Activated CD4-positive, alpha-beta T cell treated with anti-CD3 and anti-CD28 coated beads, Interleukin-2, amount 10 ng/mL, durations not matched to agents 24 days and 14 days (primary cell): ENCODE measurements at regions not wholly inside any gene's neighbourhood (a gene's known extent, or its start where the extent isn't known, plus 50 kb on each side); places are given as distances from the start of the nearest gene placed in this dataset.

Experiments used
- DNase-seq: peaks from one replicate; pipeline ENCODE4 v3.0.0; 2022
- H3K27ac Mint-ChIP-seq: one replicate; pipeline ENCODE4 v1.8.0; 2022; ENCODE audit warnings: mild to moderate bottlenecking, mixed read lengths
- H3K27me3 Mint-ChIP-seq: one replicate; pipeline ENCODE4 v1.8.0; 2022; ENCODE audit warnings: mixed read lengths
- H3K36me3 Mint-ChIP-seq: one replicate; pipeline ENCODE4 v1.8.0; 2022; ENCODE audit warnings: low read depth, mild to moderate bottlenecking, mixed read lengths
- H3K4me1 Mint-ChIP-seq: one replicate; pipeline ENCODE4 v1.8.0; 2021; ENCODE audit warnings: mixed read lengths
- H3K4me3 Mint-ChIP-seq: one replicate; pipeline ENCODE4 v1.8.0; 2022; ENCODE audit warnings: mild to moderate bottlenecking, moderate library complexity, mixed read lengths
- H3K9me3 Mint-ChIP-seq: one replicate; pipeline ENCODE4 v1.8.0; 2021; ENCODE audit warnings: mixed read lengths
- intact Hi-C: fragments of 100-400 bp; cut with micrococcal nuclease; formaldehyde crosslinking; loops from one replicate; pipeline ENCODE4 v1.15.1; 2023

DNA sequence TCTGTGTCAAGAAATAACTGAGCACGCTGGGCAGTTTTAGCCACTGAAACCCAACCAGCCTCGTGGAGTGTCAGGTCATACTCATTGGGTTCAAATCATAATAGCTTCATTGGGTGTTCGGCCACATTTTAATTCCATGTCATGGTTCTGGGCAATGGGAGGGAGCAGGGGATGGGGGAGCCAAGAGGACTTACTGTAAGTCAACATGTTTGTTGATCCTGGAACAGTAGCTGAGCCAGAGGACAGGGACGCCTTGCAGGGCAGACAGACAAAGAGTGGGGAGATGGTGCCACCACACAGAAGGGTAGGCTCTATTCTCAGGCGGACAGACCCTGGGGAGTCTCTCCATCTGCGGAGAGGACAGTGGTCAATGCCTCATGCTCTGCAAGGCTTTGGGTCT is 161.1 kb downstream of the ZBTB18 start:
- H3K36me3 Mint-ChIP-seq = no peaks in the 10 kb centered on the region
- no peak overlapping the region for H3K27ac Mint-ChIP-seq
- intact Hi-C loops = no loop called here
- no peak for DNase-seq
- no peak overlapping the region for H3K4me3 Mint-ChIP-seq
- no peaks in the 10 kb centered on the region for H3K4me1 Mint-ChIP-seq
- H3K9me3 Mint-ChIP-seq = no peaks in the 10 kb centered on the region
- H3K27me3 Mint-ChIP-seq = no peaks in the 10 kb centered on the region

DNA sequence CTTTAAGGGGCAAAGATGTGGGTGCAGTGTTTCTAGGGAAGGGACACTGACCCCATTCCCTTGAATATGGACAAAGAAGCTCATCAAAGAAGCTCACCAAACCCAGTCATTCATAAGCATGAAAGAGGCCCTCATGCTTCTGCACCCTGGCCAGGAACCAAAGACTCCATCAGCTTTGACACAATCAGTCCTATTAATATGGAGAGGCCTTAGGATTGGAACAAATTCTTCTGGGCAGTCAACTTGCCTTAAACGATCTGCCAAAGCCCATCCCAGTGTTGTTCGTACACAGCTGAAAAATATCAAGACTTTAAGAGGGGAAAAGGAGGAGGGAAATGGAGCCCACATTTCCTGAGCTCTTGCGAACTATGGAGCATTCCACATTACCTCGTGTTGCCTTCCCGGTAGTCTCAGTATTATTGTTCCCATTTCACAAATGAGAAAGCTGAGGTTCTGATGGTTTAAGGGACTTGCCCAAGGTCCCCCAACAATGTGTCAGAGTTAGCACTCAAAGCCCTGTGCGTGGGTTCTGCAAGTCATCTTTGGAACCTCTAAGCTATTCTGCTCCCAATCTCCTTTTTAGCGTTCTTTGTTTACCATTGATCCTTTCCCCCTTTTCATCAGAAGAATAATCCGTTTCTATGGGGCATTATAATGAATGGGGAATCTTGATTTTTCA is 161.9 kb downstream of the ZBTB18 start:
- Mint-ChIP-seq H3K27me3 (no peaks in the 10 kb centered on the region), H3K4me1 (no peaks in the 10 kb centered on the region), H3K4me3 (no peak overlapping the region), H3K9me3 (no peaks in the 10 kb centered on the region), H3K36me3 (no peaks in the 10 kb centered on the region), H3K27ac (no peak overlapping the region)
- intact Hi-C loops = no loop called here
- no peak for DNase-seq

DNA sequence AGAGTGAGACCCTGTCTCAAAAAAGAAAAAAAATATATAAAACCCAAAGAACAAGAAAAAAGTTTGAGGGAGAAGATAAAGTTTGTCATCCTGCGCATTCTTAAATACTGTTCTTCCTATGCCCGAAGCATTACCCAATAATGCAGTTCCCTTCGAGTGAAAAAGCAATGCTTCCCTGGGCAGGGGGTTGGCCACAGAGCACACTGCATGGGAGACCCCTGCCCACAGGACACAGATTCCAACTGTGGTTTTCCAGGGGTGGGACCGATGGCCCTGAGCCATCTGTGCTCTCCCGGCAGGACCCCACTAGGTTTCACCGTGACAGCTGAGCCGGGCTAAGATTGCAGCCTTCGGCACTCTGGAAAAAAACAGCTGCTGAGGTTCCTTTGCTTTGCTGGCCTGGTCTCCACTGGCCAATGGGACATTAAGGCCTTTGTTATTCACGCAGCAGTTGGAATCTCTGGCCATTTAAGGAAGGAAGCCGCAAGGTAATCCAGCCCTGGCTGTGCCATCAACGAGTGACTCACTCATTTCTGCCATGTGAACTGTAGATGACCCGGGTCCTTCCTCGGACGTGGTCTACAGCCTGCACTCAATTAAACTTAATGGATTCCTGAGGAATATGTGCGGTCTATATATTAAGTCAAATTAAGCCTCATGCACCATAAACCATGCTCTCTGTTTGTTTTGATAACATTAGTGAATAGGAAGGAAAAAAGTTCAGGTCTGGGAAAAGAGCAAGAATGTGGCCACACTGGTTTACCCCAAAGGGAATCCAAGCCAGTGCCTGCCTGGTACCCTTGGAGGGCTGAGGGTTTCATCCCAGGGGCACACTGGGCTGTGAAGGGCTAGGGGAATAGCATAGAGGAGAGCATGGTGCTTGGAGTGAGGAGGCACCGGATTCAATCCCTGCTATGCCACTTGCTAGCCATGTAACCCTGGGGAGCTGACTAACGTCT is 163.2 kb downstream of the ZBTB18 start:
- Mint-ChIP-seq H3K27ac (no peak overlapping the region), H3K9me3 (no peaks in the 10 kb centered on the region), H3K27me3 (peaks cover under 1% of the 10 kb centered on the region), H3K4me3 (no peak overlapping the region), H3K4me1 (no peaks in the 10 kb centered on the region), H3K36me3 (no peaks in the 10 kb centered on the region)
- intact Hi-C loops = no loop called here
- no peak for DNase-seq

DNA sequence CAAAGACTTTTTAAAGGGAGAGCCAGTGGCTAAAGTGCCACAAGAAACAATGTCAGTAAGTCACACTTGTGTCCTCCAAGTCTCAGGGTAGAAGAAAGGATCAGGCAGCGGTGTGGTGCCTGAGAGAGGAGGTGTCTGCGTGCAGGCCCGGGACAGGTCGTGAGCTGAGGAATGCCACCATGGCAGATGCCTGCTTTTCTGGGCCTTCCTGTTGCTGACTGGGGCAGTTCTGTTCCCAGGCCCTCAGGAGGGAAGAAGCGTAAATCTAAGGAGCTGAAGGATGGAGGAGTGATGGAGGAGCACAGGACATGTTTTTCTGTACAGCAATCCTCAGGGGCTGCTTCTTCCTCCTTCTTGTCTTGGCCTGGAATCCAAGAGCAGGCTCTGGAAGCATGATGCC is 165.8 kb downstream of the ZBTB18 start:
- intact Hi-C loops = no loop called here
- H3K9me3 Mint-ChIP-seq = no peaks in the 10 kb centered on the region
- no peaks in the 10 kb centered on the region for H3K36me3 Mint-ChIP-seq
- H3K27me3 Mint-ChIP-seq = peaks cover 2% of the 10 kb centered on the region
- no peak overlapping the region for H3K27ac Mint-ChIP-seq
- no peaks in the 10 kb centered on the region for H3K4me1 Mint-ChIP-seq
- DNase-seq = no peak
- no peak overlapping the region for H3K4me3 Mint-ChIP-seq

DNA sequence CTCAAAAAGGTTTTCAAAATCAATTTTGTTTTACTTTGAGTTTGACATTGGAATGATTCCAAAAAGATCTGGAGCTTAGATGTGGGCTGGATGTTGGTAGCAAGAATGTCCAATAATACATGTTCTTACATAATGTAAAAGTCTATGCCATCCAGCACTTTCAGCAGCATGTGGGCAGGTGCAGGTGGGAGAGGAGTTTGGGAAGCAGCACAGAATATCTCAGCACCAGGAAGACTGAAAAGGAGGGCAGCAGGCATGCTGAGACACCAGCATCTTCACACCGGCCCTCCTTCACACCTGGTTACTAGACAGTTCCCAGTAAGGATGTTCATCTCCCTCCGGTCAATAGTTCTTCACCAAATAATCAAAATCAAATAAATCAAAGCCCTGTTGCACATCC is 166.6 kb downstream of the ZBTB18 start:
- H3K27me3 Mint-ChIP-seq = peaks cover 2% of the 10 kb centered on the region
- no peaks in the 10 kb centered on the region for H3K9me3 Mint-ChIP-seq
- no peaks in the 10 kb centered on the region for H3K4me1 Mint-ChIP-seq
- intact Hi-C loops = no loop called here
- no peak for DNase-seq
- no peaks in the 10 kb centered on the region for H3K36me3 Mint-ChIP-seq
- no peak overlapping the region for H3K4me3 Mint-ChIP-seq
- H3K27ac Mint-ChIP-seq = no peak overlapping the region

DNA sequence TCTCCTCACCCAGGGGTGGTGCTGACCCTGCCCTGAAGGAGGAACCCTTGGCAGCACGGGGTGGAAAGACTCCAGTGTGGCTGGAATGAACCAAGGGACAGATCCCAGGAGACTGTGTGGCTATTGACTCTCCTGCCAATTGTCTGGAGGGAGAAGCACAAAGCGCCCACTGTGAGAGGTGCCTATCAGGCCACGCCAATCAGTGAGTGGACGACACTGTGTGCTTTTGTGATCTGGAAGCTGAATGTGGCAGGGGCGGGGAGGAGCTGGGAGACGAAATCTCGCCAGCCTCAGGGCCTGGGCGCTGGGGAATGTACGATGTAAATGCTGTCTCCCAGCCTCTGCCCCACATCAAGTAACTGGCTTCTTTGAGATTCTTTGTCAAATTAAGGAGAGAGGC is 167.1 kb downstream of the ZBTB18 start:
- intact Hi-C loops = no loop called here
- no peak overlapping the region for H3K27ac Mint-ChIP-seq
- no peaks in the 10 kb centered on the region for H3K4me1 Mint-ChIP-seq
- H3K9me3 Mint-ChIP-seq = no peaks in the 10 kb centered on the region
- no peak for DNase-seq
- H3K36me3 Mint-ChIP-seq = no peaks in the 10 kb centered on the region
- peaks cover 2% of the 10 kb centered on the region for H3K27me3 Mint-ChIP-seq
- no peak overlapping the region for H3K4me3 Mint-ChIP-seq

DNA sequence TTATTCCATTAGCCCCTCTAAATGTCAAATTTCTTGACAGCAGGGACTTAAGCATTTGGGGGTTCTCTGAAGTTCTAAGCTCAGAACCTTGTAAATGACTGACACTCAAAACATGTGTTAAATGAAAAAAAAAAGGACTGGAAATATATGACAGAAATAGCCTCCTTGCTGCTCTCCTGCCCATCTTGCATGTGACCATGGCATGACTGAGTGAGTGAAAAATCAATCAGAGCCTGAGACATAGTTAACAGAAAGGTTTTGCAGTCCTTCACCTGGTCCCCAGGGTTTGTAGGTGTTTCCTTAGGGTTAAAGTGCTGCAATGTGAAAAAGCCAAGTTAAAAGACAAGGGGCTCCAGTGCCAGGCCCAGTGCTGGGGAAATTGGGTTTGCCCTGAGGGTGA is 168.1 kb downstream of the ZBTB18 start:
- Mint-ChIP-seq H3K4me3 (no peak overlapping the region), H3K27ac (no peak overlapping the region), H3K4me1 (no peaks in the 10 kb centered on the region), H3K36me3 (no peaks in the 10 kb centered on the region), H3K9me3 (no peaks in the 10 kb centered on the region), H3K27me3 (peaks cover 2% of the 10 kb centered on the region)
- DNase-seq = no peak
- intact Hi-C loops = no loop called here

DNA sequence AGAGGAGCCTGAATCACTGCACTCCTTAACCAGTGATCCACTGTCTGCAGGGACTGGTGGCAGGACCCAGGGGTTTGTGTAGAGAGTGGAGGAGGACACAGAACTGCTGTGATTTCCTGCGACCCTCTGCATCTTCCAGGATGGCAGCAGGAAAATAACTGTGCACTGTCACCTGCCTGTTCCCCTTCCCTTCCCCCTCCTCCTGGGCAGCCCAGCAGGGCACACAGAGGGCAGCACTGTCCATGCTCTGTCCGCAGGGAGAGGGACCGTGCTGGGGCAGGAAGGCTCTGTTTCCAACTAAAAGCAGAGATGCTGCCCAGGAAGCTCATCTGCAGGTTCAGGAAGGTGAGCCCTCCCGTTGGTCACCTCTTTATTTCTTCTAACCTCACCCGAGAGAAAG is 168.7 kb downstream of the ZBTB18 start:
- Mint-ChIP-seq H3K27me3 (peaks cover 2% of the 10 kb centered on the region), H3K36me3 (no peaks in the 10 kb centered on the region), H3K4me3 (no peak overlapping the region), H3K4me1 (no peaks in the 10 kb centered on the region), H3K9me3 (no peaks in the 10 kb centered on the region), H3K27ac (no peak overlapping the region)
- no peak for DNase-seq
- intact Hi-C loops = no loop called here

DNA sequence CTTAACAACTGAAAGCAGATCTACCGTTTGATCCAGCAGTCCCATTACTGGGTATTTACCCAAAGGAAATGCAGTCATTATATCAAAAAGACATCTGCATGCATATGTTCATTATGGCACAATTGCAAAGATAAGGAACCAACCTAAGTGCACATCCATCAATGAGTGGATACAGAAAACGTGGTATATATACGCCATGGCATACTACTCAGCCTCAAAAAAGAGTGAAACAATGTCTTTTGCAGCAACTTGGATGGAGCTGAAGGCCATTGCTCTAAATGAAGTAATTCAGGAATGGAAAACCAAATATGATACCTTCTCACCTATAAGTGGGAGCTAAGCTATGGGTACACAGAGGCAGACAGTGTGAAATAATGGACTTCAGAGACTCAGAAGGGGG is 169.3 kb downstream of the ZBTB18 start:
- Mint-ChIP-seq H3K27ac (no peak overlapping the region), H3K9me3 (no peaks in the 10 kb centered on the region), H3K4me1 (no peaks in the 10 kb centered on the region), H3K27me3 (peaks cover 2% of the 10 kb centered on the region), H3K36me3 (no peaks in the 10 kb centered on the region), H3K4me3 (no peak overlapping the region)
- DNase-seq = no peak
- intact Hi-C loops = no loop called here

DNA sequence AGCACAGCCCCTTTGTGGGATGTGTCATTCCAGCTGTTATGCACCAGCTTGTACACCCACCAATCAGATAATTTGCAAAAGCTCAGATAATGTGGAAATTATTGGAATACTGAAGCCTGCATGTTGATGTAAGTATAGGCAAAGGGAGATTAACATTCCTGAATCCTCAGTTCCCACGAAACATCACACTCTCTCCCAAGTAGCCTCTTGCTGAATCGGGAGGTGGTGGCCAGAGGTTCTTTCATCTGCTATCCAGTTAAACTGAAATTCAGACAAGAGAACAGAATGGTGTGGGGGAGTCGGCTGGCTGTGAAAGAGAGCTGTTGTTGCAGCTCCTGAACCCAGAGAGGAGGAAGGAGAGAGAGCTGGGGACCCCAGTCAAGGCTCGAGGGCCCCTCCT is 170.9 kb downstream of the ZBTB18 start:
- no peak overlapping the region for H3K27ac Mint-ChIP-seq
- H3K4me1 Mint-ChIP-seq = no peaks in the 10 kb centered on the region
- no peaks in the 10 kb centered on the region for H3K9me3 Mint-ChIP-seq
- intact Hi-C loops = no loop called here
- H3K27me3 Mint-ChIP-seq = peaks cover 2% of the 10 kb centered on the region
- DNase-seq = no peak
- no peak overlapping the region for H3K4me3 Mint-ChIP-seq
- H3K36me3 Mint-ChIP-seq = no peaks in the 10 kb centered on the region

DNA sequence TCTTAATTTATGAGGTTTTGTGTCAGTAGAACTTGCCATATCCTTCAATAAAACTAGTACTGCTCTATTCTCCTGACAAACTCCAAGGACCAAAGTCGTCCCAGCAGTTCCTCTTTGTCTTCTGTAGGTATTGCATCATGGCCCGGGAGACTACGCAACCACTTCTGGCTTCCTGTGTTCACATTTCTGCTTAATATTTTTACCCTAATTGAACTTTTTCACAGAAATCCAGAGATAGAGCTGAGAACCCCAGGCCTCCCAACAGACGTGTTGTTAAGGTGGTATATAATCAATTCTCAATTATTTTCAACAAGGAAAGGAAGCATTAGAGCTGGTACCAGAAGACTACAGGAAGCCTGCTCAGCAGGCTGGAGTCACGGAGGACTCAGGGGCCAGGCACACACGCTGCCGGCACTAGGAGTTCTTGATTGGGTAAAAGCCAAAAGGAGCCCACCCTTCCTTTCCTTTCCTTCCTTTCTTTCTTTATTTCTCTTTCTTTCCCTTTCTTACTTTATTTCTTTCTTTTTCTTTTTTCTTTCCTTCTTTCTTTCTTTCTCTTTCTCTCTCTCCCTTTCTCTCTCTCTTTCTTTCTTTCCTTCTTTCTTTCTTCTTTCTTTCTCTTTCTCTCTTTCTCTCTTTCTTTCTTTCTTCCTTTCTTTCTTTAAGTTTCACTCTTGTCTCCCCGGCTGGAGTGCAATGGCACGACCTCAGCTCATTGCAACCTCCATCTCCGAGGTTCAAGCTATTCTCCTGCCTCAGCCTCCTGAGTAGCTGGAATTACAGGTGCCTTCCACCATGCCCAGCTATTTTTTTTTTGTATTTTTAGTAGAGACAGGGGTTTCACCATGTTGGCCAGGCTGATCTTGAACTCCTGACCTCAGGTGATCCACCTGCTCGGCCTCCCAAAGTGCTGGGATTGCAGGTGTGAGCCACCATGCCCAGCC is 173.7 kb downstream of the ZBTB18 start:
- H3K4me3 Mint-ChIP-seq = no peak overlapping the region
- no peaks in the 10 kb centered on the region for H3K36me3 Mint-ChIP-seq
- H3K27me3 Mint-ChIP-seq = peaks cover 1% of the 10 kb centered on the region
- no peaks in the 10 kb centered on the region for H3K9me3 Mint-ChIP-seq
- no peak for DNase-seq
- intact Hi-C loops = no loop called here
- H3K4me1 Mint-ChIP-seq = no peaks in the 10 kb centered on the region
- H3K27ac Mint-ChIP-seq = no peak overlapping the region

DNA sequence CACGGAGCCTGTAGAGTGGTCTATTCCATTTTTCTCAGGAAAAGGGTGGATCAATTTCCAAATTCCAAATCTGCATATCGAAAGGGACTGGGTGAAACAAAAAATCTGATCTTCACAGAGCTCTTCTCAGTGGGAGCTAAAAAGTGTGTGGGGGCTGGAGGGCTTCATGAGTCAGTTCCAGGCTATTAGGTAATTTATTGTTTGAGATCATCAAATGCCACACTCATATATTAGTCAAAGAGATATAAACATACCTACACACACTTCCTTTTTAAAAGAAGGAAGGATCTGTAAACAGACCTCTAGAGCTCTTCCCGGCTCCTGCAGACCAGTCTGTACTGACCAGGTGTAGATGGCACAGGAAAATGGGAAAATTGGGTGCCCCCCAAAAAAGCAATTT is 175.4 kb downstream of the ZBTB18 start:
- Mint-ChIP-seq H3K27ac (no peak overlapping the region), H3K27me3 (peaks cover 1% of the 10 kb centered on the region), H3K4me3 (no peak overlapping the region), H3K4me1 (no peaks in the 10 kb centered on the region), H3K9me3 (no peaks in the 10 kb centered on the region), H3K36me3 (no peaks in the 10 kb centered on the region)
- DNase-seq = no peak
- intact Hi-C loops = no loop called here

DNA sequence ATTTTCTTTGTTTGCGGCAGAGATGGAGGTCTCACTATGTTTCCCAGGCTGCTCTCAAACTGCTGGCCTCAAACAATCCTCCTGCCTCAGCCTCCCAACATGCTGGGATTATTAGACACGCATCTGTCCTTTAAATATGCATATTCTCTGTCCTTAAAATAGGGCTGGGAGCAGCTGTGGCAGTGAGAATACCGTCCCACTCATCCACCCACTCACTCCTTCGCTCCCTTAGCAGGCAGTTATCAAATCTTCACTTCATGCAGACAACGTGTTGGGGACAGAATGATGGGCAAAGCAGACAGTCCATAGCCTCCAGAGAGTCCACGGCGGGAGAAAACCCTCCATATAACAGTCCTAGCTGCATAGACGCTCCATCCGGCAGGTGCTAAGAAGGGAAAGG is 179.4 kb downstream of the ZBTB18 start:
- H3K27ac Mint-ChIP-seq = no peak overlapping the region
- H3K4me3 Mint-ChIP-seq = no peak overlapping the region
- H3K9me3 Mint-ChIP-seq = no peaks in the 10 kb centered on the region
- no peak for DNase-seq
- no peaks in the 10 kb centered on the region for H3K36me3 Mint-ChIP-seq
- intact Hi-C loops = no loop called here
- H3K27me3 Mint-ChIP-seq = peaks cover 1% of the 10 kb centered on the region
- peaks cover 2% of the 10 kb centered on the region for H3K4me1 Mint-ChIP-seq

DNA sequence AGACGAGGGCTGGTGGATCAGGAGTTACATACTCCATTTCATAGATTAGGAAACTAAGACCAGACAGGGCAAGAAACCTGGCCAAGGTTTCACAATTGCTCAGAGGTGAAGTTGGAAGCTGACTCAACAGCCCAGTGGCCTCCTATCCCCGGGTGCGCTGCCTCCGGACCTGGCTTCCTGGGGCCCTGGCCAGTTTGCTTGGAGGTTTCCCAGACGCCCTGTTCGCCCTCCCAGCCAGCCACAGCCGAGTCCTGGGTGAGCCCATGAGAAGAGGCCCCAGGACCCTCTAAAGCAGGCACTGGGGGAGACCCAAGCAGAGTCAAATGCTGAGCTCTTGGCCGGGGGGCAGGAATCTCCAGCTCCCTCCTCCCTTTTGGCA is 180.1 kb downstream of the ZBTB18 start:
- H3K27me3 Mint-ChIP-seq = peaks cover 1% of the 10 kb centered on the region
- no peaks in the 10 kb centered on the region for H3K36me3 Mint-ChIP-seq
- intact Hi-C loops = no loop called here
- no peak for DNase-seq
- H3K9me3 Mint-ChIP-seq = no peaks in the 10 kb centered on the region
- peaks cover 2% of the 10 kb centered on the region for H3K4me1 Mint-ChIP-seq
- H3K27ac Mint-ChIP-seq = no peak overlapping the region
- H3K4me3 Mint-ChIP-seq = no peak overlapping the region
